IMR-90 (cell line): ENCODE measurements at regions not wholly inside any gene's neighbourhood (a gene's known extent, or its start where the extent isn't known, plus 50 kb on each side); places are given as distances from the start of the nearest gene placed in this dataset.

Experiments used
- ATAC-seq: fragments of 200-7000 bp; cut with Tn5 transposase; 2 replicates; pipeline ENCODE4 v1.9.1; 2020; ENCODE audit warnings: low read depth, mild to moderate bottlenecking, moderate library complexity
- BruUV-seq: library from RNA; stranded (reverse); fragments of 400-500 nt; replicated peaks from 2 replicates; lab custom pipeline; 2021; lab: Mats Ljungman, UMichigan
- CTCF ChIA-PET: fragments of 300-600 bp; formaldehyde crosslinking; extraction: SDS; loops from one replicate; lab custom pipeline; 2021; ENCODE audit warnings: antibody characterized with exemption; lab: Yijun Ruan, JAX
- POLR2A ChIA-PET: fragments of 300-600 bp; sonication (Branson Sonifier 250); formaldehyde crosslinking; loops from one replicate; lab custom pipeline; 2022; ENCODE audit warnings: antibody characterized with exemption; ENCODE audit not compliant: unreplicated experiment; lab: Charles Lee
- DNase-seq: peaks from one replicate; pipeline ENCODE4 v3.0.0; 2013
- H2AFZ ChIP-seq: replicated peaks from 2 replicates; pipeline ENCODE3; 2013; ENCODE audit warnings: low read length, mild to moderate bottlenecking; ENCODE audit not compliant: poor library complexity
- H2AK5ac ChIP-seq: 2 replicates; pipeline ENCODE4 v1.6.1; 2013; ENCODE audit warnings: low read depth, low read length, inconsistent platforms
- H2AK9ac ChIP-seq: replicated peaks from 2 replicates; pipeline ENCODE3; 2013; ENCODE audit warnings: mild to moderate bottlenecking, low read depth, low read length, moderate library complexity; ENCODE audit not compliant: poor library complexity
- H2BK120ac ChIP-seq: 2 replicates; pipeline ENCODE4 v1.6.1; 2013; ENCODE audit warnings: low read depth, low read length, inconsistent platforms
- H2BK15ac ChIP-seq: 3 replicates; pipeline ENCODE4 v1.6.1; 2013; ENCODE audit warnings: low read depth, low read length, inconsistent platforms
- H2BK20ac ChIP-seq: 2 replicates; pipeline ENCODE4 v1.6.1; 2013; ENCODE audit warnings: low read depth, mild to moderate bottlenecking, inconsistent platforms, low read length, moderate library complexity
- H2BK5ac ChIP-seq: 2 replicates; pipeline ENCODE4 v1.6.1; 2013; ENCODE audit warnings: mild to moderate bottlenecking, low read depth, low read length, inconsistent platforms; ENCODE audit not compliant: poor library complexity, severe bottlenecking
- H3K14ac ChIP-seq: replicated peaks from 2 replicates; pipeline ENCODE4 v1.6.1; 2013; ENCODE audit warnings: low read depth, low read length, inconsistent platforms
- H3K18ac ChIP-seq: 2 replicates; pipeline ENCODE4 v1.6.1; 2013; ENCODE audit warnings: low read depth, low read length, control low read depth
- H3K23ac ChIP-seq: 2 replicates; pipeline ENCODE4 v1.6.1; 2013; ENCODE audit warnings: low read depth, low read length, inconsistent platforms
- H3K27ac ChIP-seq: 2 replicates; pipeline ENCODE4 v1.5.1; 2013; ENCODE audit warnings: mild to moderate bottlenecking, control low read depth, low read length; ENCODE audit not compliant: insufficient read depth
- H3K27me3 ChIP-seq: 2 replicates; pipeline ENCODE4 v1.6.1; 2013; ENCODE audit warnings: low read length; ENCODE audit not compliant: control insufficient read depth, insufficient read depth
- H3K36me3 ChIP-seq: 2 replicates; pipeline ENCODE4 v1.6.1; 2013; ENCODE audit warnings: low read length, mixed read lengths; ENCODE audit not compliant: control insufficient read depth, insufficient read depth
- H3K4ac ChIP-seq: 2 replicates; pipeline ENCODE4 v1.6.1; 2013; ENCODE audit warnings: low read depth, low read length, inconsistent platforms
- H3K4me1 ChIP-seq: 2 replicates; pipeline ENCODE4 v1.6.1; 2013; ENCODE audit warnings: low read length, mixed read lengths; ENCODE audit not compliant: control insufficient read depth, insufficient read depth
- H3K4me2 ChIP-seq: 2 replicates; pipeline ENCODE4 v1.6.1; 2013; ENCODE audit warnings: low read depth, mild to moderate bottlenecking, control low read depth, low read length, moderate library complexity
- H3K4me3 ChIP-seq: 2 replicates; pipeline ENCODE4 v1.5.1; 2013; ENCODE audit warnings: low read depth, mild to moderate bottlenecking, control low read depth, low read length, moderate library complexity; ENCODE audit not compliant: insufficient read depth
- H3K56ac ChIP-seq: 2 replicates; pipeline ENCODE4 v1.6.1; 2013; ENCODE audit warnings: low read length, inconsistent platforms; ENCODE audit not compliant: insufficient read depth; ENCODE audit errors: extremely low read depth
- H3K79me1 ChIP-seq, 2 experiments: 2 replicates each; pipeline ENCODE4 v1.6.1; 2013; ENCODE audit warnings: low read length in 2 of 2, inconsistent platforms in 1 of 2, low read depth in 1 of 2
- H3K9ac ChIP-seq: 2 replicates; pipeline ENCODE4 v1.6.1; 2013; ENCODE audit warnings: low read depth, low read length, control low read depth
- H3K9me1 ChIP-seq: 2 replicates; pipeline ENCODE4 v1.6.1; 2013; ENCODE audit warnings: low read length, inconsistent platforms; ENCODE audit not compliant: insufficient read depth
- H3K9me3 ChIP-seq: 2 replicates; pipeline ENCODE4 v1.6.1; 2013; ENCODE audit warnings: low read length; ENCODE audit not compliant: control insufficient read depth, insufficient read depth
- H4K20me1 ChIP-seq: 2 replicates; pipeline ENCODE4 v1.6.1; 2013; ENCODE audit warnings: low read length, inconsistent platforms; ENCODE audit not compliant: insufficient read depth
- H4K5ac ChIP-seq: 2 replicates; pipeline ENCODE4 v1.6.1; 2013; ENCODE audit warnings: mild to moderate bottlenecking, low read depth, low read length, control low read depth
- H4K8ac ChIP-seq, 2 experiments: 2 replicates each; pipeline ENCODE4 v1.6.1; 2013; ENCODE audit warnings: low read depth in 2 of 2, low read length in 2 of 2, control low read depth in 1 of 2, inconsistent platforms in 1 of 2
- H4K91ac ChIP-seq: 2 replicates; pipeline ENCODE4 v1.6.1; 2013; ENCODE audit warnings: low read depth, low read length, inconsistent platforms; ENCODE audit not compliant: insufficient read depth
- FOS ChIP-seq: fragments of 150-350 bp; IDR thresholded peaks from 2 replicates; pipeline ENCODE4 v1.6.1; 2016; ENCODE audit warnings: low read depth, low read length
- MXI1 ChIP-seq: IDR thresholded peaks from 2 replicates; pipeline ENCODE4 v1.6.1; 2012; ENCODE audit warnings: low read depth, mild to moderate bottlenecking, low read length, moderate library complexity, borderline replicate concordance
- POLR2A ChIP-seq: IDR thresholded peaks from 2 replicates; pipeline ENCODE4 v1.6.1; 2012; ENCODE audit warnings: mild to moderate bottlenecking, low read depth, low read length
- RCOR1 ChIP-seq: IDR thresholded peaks from 2 replicates; pipeline ENCODE4 v1.6.1; 2012; ENCODE audit warnings: mild to moderate bottlenecking, low read length, improper control_type of control experiment; ENCODE audit not compliant: insufficient replicate concordance
- RFX5 ChIP-seq: IDR thresholded peaks from 2 replicates; pipeline ENCODE4 v1.8.0; 2012; ENCODE audit warnings: low read depth, mild to moderate bottlenecking, low read length, moderate library complexity
- SMC3 ChIP-seq: fragments of 150-350 bp; IDR thresholded peaks from 2 replicates; pipeline ENCODE4 v1.6.1; 2016; ENCODE audit warnings: low read depth, mild to moderate bottlenecking, antibody characterized with exemption, low read length, moderate library complexity
- WGBS, 2 experiments: methylation state at CpG; one replicate each; pipeline versions ENCODE4 v1.1.5 to v1.1.7; 2013; ENCODE audit warnings: missing lambda C conversion rate in 2 of 2; ENCODE audit not compliant: insufficient read length in 1 of 2; ENCODE audit errors: extremely low coverage in 2 of 2; 5-methylcytosine and 5-hydroxymethylcytosine counted together
- dilution Hi-C: fragments of 300-500 bp; cut with HindIII; formaldehyde crosslinking; loops from one replicate; pipeline ENCODE4 v1.14.3; 2018; ENCODE audit warnings: low sequenced_read_pairs; ENCODE audit not compliant: unreplicated experiment
- in situ Hi-C: fragments of 300-500 bp; cut with MboI; formaldehyde crosslinking; loops from 3 replicates; pipeline ENCODE4 v1.14.3; 2019; ENCODE audit warnings: low sequenced_read_pairs, inconsistent platforms, mixed read lengths
- intact Hi-C: fragments of 100-400 bp; cut with micrococcal nuclease; formaldehyde crosslinking; loops from 2 replicates; pipeline ENCODE4 v1.10.0; 2022
- TF ChIP-seq, protein P1 (sequence below): fragments of 150-350 bp; IDR thresholded peaks from 2 replicates; pipeline ENCODE4 v1.6.1; 2017; ENCODE audit warnings: mild to moderate bottlenecking, antibody characterized with exemption, low read length, low read depth

DNA sequence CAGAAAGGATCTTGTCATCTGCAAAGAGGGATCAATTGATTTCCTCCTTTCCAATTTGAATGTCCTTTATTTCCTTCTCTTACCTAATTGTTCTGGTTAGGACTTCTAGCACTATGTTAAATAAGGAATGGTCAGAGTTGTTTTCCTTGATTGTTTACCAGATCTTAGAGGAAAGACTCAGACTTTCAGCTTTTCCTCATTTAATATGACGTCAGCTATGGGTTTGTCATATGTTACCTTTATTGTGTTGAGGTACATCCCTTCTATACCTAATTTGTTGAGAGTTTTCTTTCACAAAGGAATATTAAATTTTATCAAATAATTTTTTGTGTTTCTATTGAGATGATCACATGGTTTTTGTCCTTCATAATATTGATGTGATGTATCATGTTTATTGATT lies 656.5 kb upstream of the GRAMD2B start:
- no peak overlapping the region for H4K91ac ChIP-seq
- H2AK5ac ChIP-seq = no peak overlapping the region
- no peak for TF ChIP-seq POLR2A
- TF ChIP-seq RCOR1 = no peak
- no peak for TF ChIP-seq FOS
- no peak for TF ChIP-seq SMC3
- TF ChIP-seq MXI1 = no peak
- TF ChIP-seq, protein P1, sequence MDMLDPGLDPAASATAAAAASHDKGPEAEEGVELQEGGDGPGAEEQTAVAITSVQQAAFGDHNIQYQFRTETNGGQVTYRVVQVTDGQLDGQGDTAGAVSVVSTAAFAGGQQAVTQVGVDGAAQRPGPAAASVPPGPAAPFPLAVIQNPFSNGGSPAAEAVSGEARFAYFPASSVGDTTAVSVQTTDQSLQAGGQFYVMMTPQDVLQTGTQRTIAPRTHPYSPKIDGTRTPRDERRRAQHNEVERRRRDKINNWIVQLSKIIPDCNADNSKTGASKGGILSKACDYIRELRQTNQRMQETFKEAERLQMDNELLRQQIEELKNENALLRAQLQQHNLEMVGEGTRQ = no peak
- TF ChIP-seq RFX5 = no peak
- H2AFZ ChIP-seq = no peak overlapping the region
- no peak overlapping the region for H4K5ac ChIP-seq
- H3K27ac ChIP-seq = no peak overlapping the region
- no peak overlapping the region for H3K18ac ChIP-seq
- no peak overlapping the region for H2AK9ac ChIP-seq
- H3K27me3 ChIP-seq = no peaks in the 10 kb centered on the region
- in situ Hi-C loops = no loop called here
- dilution Hi-C loops = no loop called here
- ATAC-seq = no peak
- H3K56ac ChIP-seq = no peak overlapping the region
- no peaks in the 10 kb centered on the region for H3K9me3 ChIP-seq
- H3K4ac ChIP-seq = no peak overlapping the region
- H4K20me1 ChIP-seq = no peaks in the 10 kb centered on the region
- intact Hi-C loops = no loop called here
- H3K4me2 ChIP-seq = no peak overlapping the region
- no peak for DNase-seq
- H3K9ac ChIP-seq = no peak overlapping the region
- WGBS, 2 experiments = no CpG with 5 or more reads among the region's 1 CpG
- BruUV-seq = no TSS peak
- H2BK120ac ChIP-seq = no peak overlapping the region
- no peak overlapping the region for H2BK15ac ChIP-seq
- no peak overlapping the region for H4K8ac ChIP-seq
- H3K4me1 ChIP-seq = no peaks in the 10 kb centered on the region
- ChIA-PET CTCF (no interaction called here), POLR2A (no interaction called here)
- no peaks in the 10 kb centered on the region for H3K9me1 ChIP-seq
- no peaks in the 10 kb centered on the region for H3K36me3 ChIP-seq
- no peak overlapping the region for H2BK5ac ChIP-seq
- no peak overlapping the region for H3K4me3 ChIP-seq
- no peak overlapping the region for H3K14ac ChIP-seq
- H2BK20ac ChIP-seq = no peak overlapping the region
- H3K79me1 ChIP-seq = no peaks in the 10 kb centered on the region
- no peak overlapping the region for H3K23ac ChIP-seq
